ENCODE measurements at regions not wholly inside any gene's neighbourhood (a gene's known extent, or its start where the extent isn't known, plus 50 kb on each side); places are given as distances from the start of the nearest gene placed in this dataset.

GRCh38 chr13:108573455-108573854 is 56.0 kb upstream of the MYO16 start:
- TF ChIP-seq YY1 (IDR thresholded peaks at IDR 0.05; ENCODE audit: borderline replicate concordance in 1 of 3, control insufficient read depth in 1 of 3, extremely low read depth in 1 of 3, insufficient read depth in 3 of 3, insufficient read length in 1 of 3, insufficient replicate concordance in 2 of 3, low read depth in 1 of 3, low read length in 2 of 3) (no peak), RBFOX2 (IDR thresholded peaks at IDR 0.05; ENCODE audit: low read depth, low read length) (no peak), HINFP (tag; conservative IDR thresholded peaks at IDR 0.05; ENCODE audit: low read depth) (no peak), CTCF (IDR thresholded peaks at IDR 0.05 in 2 of 3, conservative IDR thresholded peaks at IDR 0.05 in 1 of 3; ENCODE audit: insufficient read depth in 2 of 3, low read depth in 1 of 3, low read length in 3 of 3) (no peak), KHSRP (IDR thresholded peaks at IDR 0.05) (no peak), NKRF (IDR thresholded peaks at IDR 0.05; ENCODE audit: borderline replicate concordance) (no peak), MAZ (CRISPR knock-in tag; conservative IDR thresholded peaks at IDR 0.05 in 1 of 2, IDR thresholded peaks at IDR 0.05 in 1 of 2) (no peak), CBFB (CRISPR knock-in tag; IDR thresholded peaks at IDR 0.05) (no peak), EWSR1 (IDR thresholded peaks at IDR 0.05; ENCODE audit: borderline replicate concordance, low read depth, partially characterized antibody) (no peak), SNAPC5 (CRISPR knock-in tag; IDR thresholded peaks at IDR 0.05) (no peak), ZBTB5 (IDR thresholded peaks at IDR 0.05) (no peak), SMC3 (conservative IDR thresholded peaks at IDR 0.05; ENCODE audit: insufficient read depth, low read depth, low read length) (no peak), TOE1 (IDR thresholded peaks at IDR 0.05; ENCODE audit: borderline replicate concordance) (no peak), TOE1 (CRISPR knock-in tag; IDR thresholded peaks at IDR 0.05; ENCODE audit: borderline replicate concordance, low read depth) (no peak)

Measured in K562 (cell line).